NCI-H146 treated with DMSO at 0.1 percent for 48 hours (cell line): ENCODE measurements at regions not wholly inside any gene's neighbourhood (a gene's known extent, or its start where the extent isn't known, plus 50 kb on each side); places are given as distances from the start of the nearest gene placed in this dataset.

Experiments used
- DNase-seq: peaks from one replicate; lab custom pipeline; 2025; ENCODE audit not compliant: unreplicated experiment; lab: John Stamatoyannopoulos, UW

- no peak for DNase-seq
Observed at GRCh38 chr18:78303519-78304191, 676.0 kb upstream of the SALL3 start.

GRCh38 chr18:78304192-78305164, 675.1 kb upstream of the SALL3 start:
- no peak for DNase-seq

- no peak for DNase-seq
Observed at GRCh38 chr18:78305789-78306188, 673.8 kb upstream of the SALL3 start.

GRCh38 chr18:78309307-78309706, 670.3 kb upstream of the SALL3 start:
- no peak for DNase-seq

- DNase-seq, result no peak
Observed at GRCh38 chr18:78309924-78310323, 669.7 kb upstream of the SALL3 start.

- no peak for DNase-seq
Observed at GRCh38 chr18:78319264-78319663, 660.4 kb upstream of the SALL3 start.

GRCh38 chr18:78319961-78320360, 659.7 kb upstream of the SALL3 start:
- no peak for DNase-seq

- DNase-seq, result no peak
Observed at GRCh38 chr18:78321402-78321801, 658.2 kb upstream of the SALL3 start.

- DNase-seq, result no peak
Observed at GRCh38 chr18:78323453-78324197, 656.0 kb upstream of the SALL3 start.

- DNase-seq, result no peak
Observed at GRCh38 chr18:78327643-78328042, 652.0 kb upstream of the SALL3 start.

GRCh38 chr18:78330766-78331165, 648.9 kb upstream of the SALL3 start:
- no peak for DNase-seq

GRCh38 chr18:78352910-78353309, 626.7 kb upstream of the SALL3 start:
- no peak for DNase-seq

GRCh38 chr18:78362198-78362597, 617.4 kb upstream of the SALL3 start:
- DNase-seq, result no peak

GRCh38 chr18:78363556-78364387, 615.8 kb upstream of the SALL3 start:
- no peak for DNase-seq

GRCh38 chr18:78364388-78364960, 615.1 kb upstream of the SALL3 start:
- no peak for DNase-seq

GRCh38 chr18:78367996-78368395, 611.6 kb upstream of the SALL3 start:
- no peak for DNase-seq

GRCh38 chr18:78368726-78369125, 610.9 kb upstream of the SALL3 start:
- no peak for DNase-seq

- no peak for DNase-seq
Observed at GRCh38 chr18:78376046-78376445, 603.6 kb upstream of the SALL3 start.

- no peak for DNase-seq
Observed at GRCh38 chr18:78378403-78378802, 601.2 kb upstream of the SALL3 start.

- DNase-seq, result no peak
Observed at GRCh38 chr18:78378983-78379382, 600.6 kb upstream of the SALL3 start.
